ENCODE measurements at regions not wholly inside any gene's neighbourhood (a gene's known extent, or its start where the extent isn't known, plus 50 kb on each side); places are given as distances from the start of the nearest gene placed in this dataset.

DNA sequence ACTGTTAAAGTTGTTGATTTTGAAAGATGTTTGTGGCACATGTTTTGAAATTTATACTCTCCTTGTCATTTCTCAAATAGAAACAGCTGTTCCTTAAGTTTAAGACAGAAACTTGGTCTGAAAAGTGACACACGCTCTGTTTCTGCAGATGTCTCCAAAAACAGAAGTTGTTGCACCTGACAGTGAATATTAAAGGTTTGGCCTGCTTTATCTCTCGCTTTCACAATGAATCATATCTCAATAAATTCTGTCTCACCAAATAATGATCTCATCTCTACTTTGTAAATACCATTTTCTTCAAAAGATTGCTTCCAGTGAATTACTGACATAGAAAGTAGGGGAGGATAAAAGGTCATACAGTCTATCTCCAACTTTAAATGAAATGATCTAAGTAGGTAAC, 294.9 kb upstream of the SYT4 start:
- H3K9me3 ChIP-seq (ENCODE audit: control insufficient read depth, insufficient read depth, low read depth, low read length) = no peaks in the 10 kb centered on the region
- no peaks in the 10 kb centered on the region for H3K36me3 ChIP-seq (ENCODE audit: control insufficient read depth, insufficient read depth, low read length)
- H3K27me3 ChIP-seq (ENCODE audit: control insufficient read depth, insufficient read depth, low read length) = no peaks in the 10 kb centered on the region
- no peaks in the 10 kb centered on the region for H3K79me2 ChIP-seq (ENCODE audit: control insufficient read depth, insufficient read depth, low read length)
- H3K4me3 ChIP-seq (replicated peaks in 1 of 4; ENCODE audit: control extremely low read depth in 1 of 4, insufficient read depth in 1 of 4, low read depth in 3 of 4, low read length in 4 of 4) = no peak overlapping the region
- no peak for DNase-seq (ENCODE audit: low read depth in 2 of 2)
- no peak overlapping the region for H3K27ac ChIP-seq (ENCODE audit: insufficient read depth, low read length)
- no peak overlapping the region for H2AFZ ChIP-seq (ENCODE audit: low read length)
- H3K4me1 ChIP-seq (ENCODE audit: control insufficient read depth, extremely low read depth, insufficient read depth, low read length) = no peaks in the 10 kb centered on the region
- no peak for TF ChIP-seq EZH2 (IDR thresholded peaks at IDR 0.05; ENCODE audit: low read length, missing control alignments)
- no peak for TF ChIP-seq CTCF (conservative IDR thresholded peaks at IDR 0.05 in 1 of 2, IDR thresholded peaks at IDR 0.05 in 1 of 2; ENCODE audit: low read depth in 1 of 2, low read length in 2 of 2)
- H3K4me2 ChIP-seq (ENCODE audit: extremely low read depth, insufficient read depth, low read length) = no peak overlapping the region
- no peak overlapping the region for H3K9ac ChIP-seq (ENCODE audit: insufficient read depth, low read length)
- H4K20me1 ChIP-seq (ENCODE audit: control insufficient read depth, extremely low read depth, insufficient read depth, low read length) = no peaks in the 10 kb centered on the region

DNA sequence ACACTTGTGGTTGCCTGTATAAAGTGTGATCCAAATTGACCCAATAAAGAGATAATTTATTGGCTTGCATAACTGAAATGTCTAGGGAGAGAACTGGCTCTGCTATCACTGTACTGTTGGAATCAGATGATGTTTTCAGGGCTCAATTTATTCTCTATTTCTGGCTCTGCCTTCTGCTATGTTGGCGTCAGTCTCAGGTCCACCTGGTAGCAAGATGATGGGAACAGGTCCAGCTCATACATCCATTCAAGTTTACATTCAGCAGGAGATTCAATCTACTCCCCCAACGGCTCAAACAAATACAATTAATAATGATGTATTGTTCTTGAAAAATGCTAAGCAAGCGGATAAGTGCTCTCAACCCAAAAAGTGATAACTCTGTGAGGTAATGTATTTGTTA, 297.7 kb upstream of the SYT4 start:
- H3K79me2 ChIP-seq (ENCODE audit: control insufficient read depth, insufficient read depth, low read length) = no peaks in the 10 kb centered on the region
- no peak overlapping the region for H3K4me2 ChIP-seq (ENCODE audit: extremely low read depth, insufficient read depth, low read length)
- no peak for DNase-seq (ENCODE audit: low read depth in 2 of 2)
- no peak overlapping the region for H3K27ac ChIP-seq (ENCODE audit: insufficient read depth, low read length)
- no peaks in the 10 kb centered on the region for H3K9me3 ChIP-seq (ENCODE audit: control insufficient read depth, insufficient read depth, low read depth, low read length)
- no peaks in the 10 kb centered on the region for H3K36me3 ChIP-seq (ENCODE audit: control insufficient read depth, insufficient read depth, low read length)
- H2AFZ ChIP-seq (ENCODE audit: low read length) = no peak overlapping the region
- no peaks in the 10 kb centered on the region for H4K20me1 ChIP-seq (ENCODE audit: control insufficient read depth, extremely low read depth, insufficient read depth, low read length)
- H3K9ac ChIP-seq (ENCODE audit: insufficient read depth, low read length) = no peak overlapping the region
- no peak overlapping the region for H3K4me3 ChIP-seq (replicated peaks in 1 of 4; ENCODE audit: control extremely low read depth in 1 of 4, insufficient read depth in 1 of 4, low read depth in 3 of 4, low read length in 4 of 4)
- TF ChIP-seq EZH2 (IDR thresholded peaks at IDR 0.05; ENCODE audit: low read length, missing control alignments) (no peak), CTCF (conservative IDR thresholded peaks at IDR 0.05 in 1 of 2, IDR thresholded peaks at IDR 0.05 in 1 of 2; ENCODE audit: low read depth in 1 of 2, low read length in 2 of 2) (no peak)
- H3K27me3 ChIP-seq (ENCODE audit: control insufficient read depth, insufficient read depth, low read length) = no peaks in the 10 kb centered on the region
- H3K4me1 ChIP-seq (ENCODE audit: control insufficient read depth, extremely low read depth, insufficient read depth, low read length) = no peaks in the 10 kb centered on the region

- H3K27me3 ChIP-seq (ENCODE audit: control insufficient read depth, insufficient read depth, low read length) = no peaks in the 10 kb centered on the region
- H3K4me3 ChIP-seq (replicated peaks in 1 of 4; ENCODE audit: control extremely low read depth in 1 of 4, insufficient read depth in 1 of 4, low read depth in 3 of 4, low read length in 4 of 4) = no peak overlapping the region
- H3K4me2 ChIP-seq (ENCODE audit: extremely low read depth, insufficient read depth, low read length) = no peak overlapping the region
- no peak overlapping the region for H2AFZ ChIP-seq (ENCODE audit: low read length)
- H3K4me1 ChIP-seq (ENCODE audit: control insufficient read depth, extremely low read depth, insufficient read depth, low read length) = no peaks in the 10 kb centered on the region
- no peaks in the 10 kb centered on the region for H4K20me1 ChIP-seq (ENCODE audit: control insufficient read depth, extremely low read depth, insufficient read depth, low read length)
- no peaks in the 10 kb centered on the region for H3K36me3 ChIP-seq (ENCODE audit: control insufficient read depth, insufficient read depth, low read length)
- H3K9ac ChIP-seq (ENCODE audit: insufficient read depth, low read length) = no peak overlapping the region
- no peak overlapping the region for H3K27ac ChIP-seq (ENCODE audit: insufficient read depth, low read length)
- no peak for TF ChIP-seq CTCF (conservative IDR thresholded peaks at IDR 0.05 in 1 of 2, IDR thresholded peaks at IDR 0.05 in 1 of 2; ENCODE audit: low read depth in 1 of 2, low read length in 2 of 2)
- no peak for TF ChIP-seq EZH2 (IDR thresholded peaks at IDR 0.05; ENCODE audit: low read length, missing control alignments)
- no peaks in the 10 kb centered on the region for H3K79me2 ChIP-seq (ENCODE audit: control insufficient read depth, insufficient read depth, low read length)
- H3K9me3 ChIP-seq (ENCODE audit: control insufficient read depth, insufficient read depth, low read depth, low read length) = no peaks in the 10 kb centered on the region
- DNase-seq (ENCODE audit: low read depth in 2 of 2) = no peak
Observed at GRCh38 chr18:43578211-43578610, 300.9 kb upstream of the SYT4 start.
